HG03135 (cell line): ENCODE measurements at regions not wholly inside any gene's neighbourhood (a gene's known extent, or its start where the extent isn't known, plus 50 kb on each side); places are given as distances from the start of the nearest gene placed in this dataset.
"Not testable (repeated sequence)": the region's sequence is repeated elsewhere in the genome, so short reads cannot be mapped to it uniquely, and the experiment has no call there.

Experiments
- ATAC-seq: cut with Tn5 transposase; IDR thresholded peaks from one replicate; pipeline ENCODE4 v1.9.1; 2021; ENCODE audit warnings: mild to moderate bottlenecking, moderate library complexity; ENCODE audit not compliant: unreplicated experiment

- no peak for ATAC-seq
These were observed 278.9 kb downstream of the RWDD3 start for GRCh38 chr1:95512925-95513324.

DNA sequence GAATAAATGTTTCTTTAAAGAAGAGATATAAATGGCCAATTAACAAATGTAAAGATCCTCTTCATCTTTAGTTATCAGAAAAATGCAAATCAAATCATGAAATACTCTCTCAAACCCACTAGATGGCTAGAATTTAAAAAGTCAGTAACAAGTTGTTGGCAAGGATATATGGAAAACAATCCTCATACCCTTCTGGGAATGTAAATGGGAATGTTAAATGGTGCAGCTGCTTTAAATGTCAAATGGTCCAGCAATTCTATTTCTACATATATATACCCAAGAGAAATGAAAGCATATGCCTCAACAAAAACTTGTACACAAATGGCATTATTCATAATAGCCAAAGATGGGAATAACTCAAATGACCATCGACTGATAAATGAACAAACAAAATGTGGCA lies 283.5 kb downstream of the RWDD3 start:
- ATAC-seq: no peak

GRCh38 chr1:95518310-95518709 lies 284.3 kb downstream of the RWDD3 start:
- ATAC-seq: no peak

- ATAC-seq: no peak
These were observed 286.4 kb downstream of the RWDD3 start for GRCh38 chr1:95520390-95520789.

DNA sequence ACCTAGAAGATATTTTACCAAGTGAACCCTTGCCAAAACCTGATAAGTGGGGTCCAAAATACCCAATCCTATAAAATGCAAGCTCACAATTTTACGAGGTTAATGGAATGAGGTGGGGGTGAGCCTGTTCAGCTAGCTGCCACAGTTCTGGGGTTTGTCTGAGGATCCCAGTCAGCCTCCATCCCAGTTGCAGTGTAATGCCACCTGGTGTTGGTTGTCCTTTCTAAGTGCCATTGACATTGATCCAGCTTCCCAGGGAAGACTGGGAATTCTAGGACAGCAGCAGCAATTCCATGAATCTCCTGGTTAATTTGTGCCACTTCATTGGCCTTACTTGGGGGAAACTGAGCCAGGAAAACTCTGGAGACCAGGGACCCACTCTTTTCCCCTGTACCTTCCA lies 298.3 kb downstream of the RWDD3 start:
- no peak for ATAC-seq

- no peak for ATAC-seq
These were observed 301.0 kb downstream of the RWDD3 start for GRCh38 chr1:95534985-95535384.

- ATAC-seq: no peak
These were observed 301.6 kb downstream of the RWDD3 start for GRCh38 chr1:95535614-95536013.

DNA sequence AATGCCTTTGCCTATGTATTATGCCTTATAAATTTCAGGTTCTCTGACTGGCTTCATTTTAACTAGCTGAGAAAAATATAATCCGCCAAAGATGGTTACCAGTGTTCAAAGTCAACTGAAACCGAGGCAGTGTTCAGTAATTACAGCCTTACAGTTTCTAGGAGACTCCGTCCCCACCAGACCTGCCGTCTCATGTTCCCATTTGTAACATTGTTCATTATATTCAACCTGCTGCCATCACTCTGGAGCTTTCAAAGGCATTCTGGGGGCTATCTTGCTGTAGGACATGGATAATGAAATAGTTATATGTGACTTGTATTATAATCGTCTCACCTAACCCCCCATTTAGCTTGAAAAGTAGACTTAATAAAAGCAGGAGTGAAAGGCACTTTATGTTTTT lies 302.5 kb downstream of the RWDD3 start:
- no peak for ATAC-seq

DNA sequence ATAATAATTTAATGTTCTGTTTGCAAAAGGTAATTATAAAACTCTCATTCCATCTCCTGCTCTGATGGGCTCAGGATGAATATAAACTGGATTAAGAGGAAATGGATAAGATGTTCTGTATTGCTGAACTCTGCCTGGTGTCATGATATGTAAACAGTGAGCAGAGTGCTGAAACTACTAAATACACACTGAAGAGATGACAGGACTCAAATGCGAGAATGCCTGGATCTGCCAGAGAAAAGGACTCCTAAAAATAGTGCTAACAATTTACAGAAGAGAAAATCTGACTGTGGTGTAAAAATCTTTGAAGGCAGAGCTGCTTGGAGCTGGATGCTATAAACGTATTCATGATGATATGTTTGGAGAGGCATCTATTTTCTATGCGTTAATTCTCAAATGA lies 303.2 kb downstream of the RWDD3 start:
- ATAC-seq: no peak

DNA sequence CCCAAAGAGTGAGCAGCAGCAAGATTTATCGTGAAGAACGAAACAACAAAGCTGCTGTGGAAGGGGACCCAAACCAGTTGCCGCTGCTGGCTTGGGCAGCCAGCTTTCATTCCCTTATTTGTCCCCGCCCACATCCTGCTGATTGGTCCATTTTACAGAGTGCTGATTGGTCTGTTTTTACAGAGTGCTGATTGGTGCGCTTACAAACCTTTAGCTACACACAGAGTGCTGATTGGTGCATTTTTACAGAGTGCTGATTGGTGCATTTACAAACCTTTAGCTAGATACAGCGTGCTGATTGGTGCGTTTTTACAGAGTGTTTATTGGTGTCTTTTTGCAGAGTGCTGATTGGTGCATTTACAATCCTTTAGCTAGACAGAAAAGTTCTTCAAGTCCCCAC lies 304.2 kb downstream of the RWDD3 start:
- ATAC-seq: not testable (repeated sequence)

DNA sequence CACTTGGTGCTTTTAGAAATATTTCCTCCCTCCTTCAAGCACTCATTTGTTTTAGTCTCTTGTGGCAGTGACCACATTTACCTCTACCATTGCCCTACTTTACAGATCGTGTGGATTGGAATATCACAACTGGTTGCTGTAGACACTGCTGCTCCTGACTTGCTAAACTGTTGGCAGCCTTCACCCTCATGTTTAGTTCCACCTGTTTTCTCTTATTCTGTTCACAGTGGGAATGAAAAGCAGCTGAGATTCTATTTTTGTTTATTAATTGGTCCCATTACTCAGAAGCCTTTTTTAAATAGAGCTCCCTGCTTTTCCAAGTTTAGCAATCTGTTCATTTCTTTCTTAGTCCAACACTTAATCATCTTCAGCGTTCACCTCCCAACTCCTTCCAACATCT lies 308.9 kb downstream of the RWDD3 start:
- ATAC-seq: no peak

DNA sequence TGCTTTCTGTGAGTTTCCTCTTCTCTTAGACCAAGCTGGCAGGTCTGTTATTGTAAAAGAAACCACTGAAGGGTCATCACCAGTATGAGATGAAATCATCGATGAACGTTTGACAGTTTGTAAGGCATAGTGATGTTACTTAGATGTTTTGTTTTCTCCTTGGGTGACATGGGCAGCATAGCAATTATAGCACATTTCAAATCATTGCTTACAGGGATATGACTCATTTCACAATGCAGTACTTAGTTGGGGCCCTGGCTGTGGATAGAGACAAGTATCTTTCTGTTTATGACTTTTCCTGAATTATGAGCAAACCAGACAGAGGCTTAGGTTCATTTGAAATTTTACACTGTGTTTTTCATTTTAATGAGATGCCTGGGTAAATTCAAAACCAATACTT lies 313.0 kb downstream of the RWDD3 start:
- no peak for ATAC-seq

DNA sequence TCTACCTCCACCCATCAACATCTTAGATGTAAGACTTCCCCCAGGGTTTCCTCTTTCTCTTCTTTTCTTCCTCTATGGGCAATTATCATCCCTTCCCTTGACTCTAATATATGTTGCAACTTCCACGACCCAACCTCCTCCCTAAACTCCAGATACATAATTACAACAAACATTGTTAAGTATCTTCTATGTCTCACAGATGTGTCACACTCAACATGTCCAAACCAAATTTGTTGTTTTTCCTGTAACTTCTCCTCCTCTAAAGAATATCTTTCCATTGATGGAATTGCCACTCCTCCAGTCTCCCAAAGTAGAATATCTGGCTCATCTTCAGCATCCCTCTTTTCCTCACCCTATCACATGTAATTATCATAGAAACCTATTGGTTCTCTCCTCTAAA lies 314.2 kb downstream of the RWDD3 start:
- ATAC-seq: no peak

DNA sequence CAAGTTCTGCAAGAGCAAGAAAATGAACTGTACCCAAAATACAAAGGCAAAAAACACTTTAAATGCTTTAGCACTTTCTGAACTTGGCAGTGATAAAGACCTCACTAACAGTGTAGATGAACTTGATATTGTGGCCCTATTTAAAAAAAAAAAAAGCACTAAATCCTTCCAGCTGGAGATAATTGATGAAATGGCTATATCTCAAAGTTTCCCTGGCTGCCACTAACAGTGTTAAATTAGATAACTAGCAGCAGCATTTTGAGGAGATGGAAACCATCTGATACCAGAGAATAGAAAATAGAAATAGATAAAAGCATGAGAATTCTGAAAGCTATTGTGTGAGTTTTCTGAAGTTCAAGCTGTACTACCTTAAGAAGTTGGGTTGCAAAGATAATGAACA lies 317.2 kb downstream of the RWDD3 start:
- ATAC-seq: no peak

DNA sequence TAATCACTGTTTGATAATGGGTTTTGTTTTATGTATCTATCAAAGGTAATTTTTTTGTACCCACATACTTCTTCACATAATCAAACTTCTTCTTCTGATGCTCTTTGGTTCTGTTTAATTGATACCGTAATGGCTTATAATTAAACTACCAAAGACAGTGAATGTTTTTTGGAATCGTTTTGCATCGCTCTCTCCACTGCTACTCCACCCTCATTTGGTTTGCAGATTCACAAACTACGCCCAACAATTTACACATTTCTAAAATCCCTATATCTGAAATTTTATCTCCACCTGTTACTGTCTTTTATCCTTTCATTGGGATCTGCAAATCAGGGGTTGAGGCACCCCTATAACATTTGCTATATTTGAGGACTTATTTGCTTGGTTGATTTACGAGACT lies 319.6 kb downstream of the RWDD3 start:
- ATAC-seq: no peak

DNA sequence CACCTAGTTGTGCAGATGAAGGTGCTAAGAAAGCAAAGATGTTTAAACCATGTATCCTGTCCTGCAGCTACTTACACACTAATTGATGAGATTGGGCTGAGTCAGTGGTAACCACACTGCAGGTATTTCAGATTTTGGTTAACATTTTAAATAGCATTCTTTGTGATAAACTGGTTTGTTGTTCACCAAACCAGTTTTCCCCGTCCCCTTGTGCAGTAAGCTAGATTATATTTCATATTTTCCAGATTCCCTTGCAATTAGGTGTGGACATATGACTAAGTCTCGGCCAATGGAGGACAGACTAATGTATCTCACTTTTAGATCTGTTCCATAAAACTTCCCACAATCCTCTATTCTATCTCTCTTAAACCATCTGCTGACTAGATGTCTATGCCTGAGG lies 320.4 kb downstream of the RWDD3 start:
- no peak for ATAC-seq

GRCh38 chr1:95558791-95559190 lies 324.8 kb downstream of the RWDD3 start:
- no peak for ATAC-seq

DNA sequence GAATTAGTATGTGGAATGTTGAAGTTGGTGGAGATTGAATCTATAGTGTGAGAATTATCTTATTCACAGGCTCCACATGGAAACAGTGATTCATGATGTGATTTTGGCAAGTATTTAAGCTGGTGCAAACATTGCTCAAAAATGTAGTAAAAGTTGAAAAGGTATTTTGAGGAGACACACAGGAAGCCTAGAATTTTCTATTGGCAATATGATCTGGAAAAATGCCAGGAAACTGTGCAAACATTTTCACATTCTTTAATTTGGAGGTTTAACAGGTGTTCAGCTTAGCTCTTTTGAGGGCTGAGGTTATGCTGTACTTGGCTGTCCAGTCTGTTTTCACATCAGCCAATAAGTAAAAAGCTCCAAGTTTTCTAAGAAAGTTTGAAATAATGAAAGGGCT lies 327.3 kb downstream of the RWDD3 start:
- no peak for ATAC-seq

- no peak for ATAC-seq
These were observed 328.2 kb downstream of the RWDD3 start for GRCh38 chr1:95562230-95562629.

DNA sequence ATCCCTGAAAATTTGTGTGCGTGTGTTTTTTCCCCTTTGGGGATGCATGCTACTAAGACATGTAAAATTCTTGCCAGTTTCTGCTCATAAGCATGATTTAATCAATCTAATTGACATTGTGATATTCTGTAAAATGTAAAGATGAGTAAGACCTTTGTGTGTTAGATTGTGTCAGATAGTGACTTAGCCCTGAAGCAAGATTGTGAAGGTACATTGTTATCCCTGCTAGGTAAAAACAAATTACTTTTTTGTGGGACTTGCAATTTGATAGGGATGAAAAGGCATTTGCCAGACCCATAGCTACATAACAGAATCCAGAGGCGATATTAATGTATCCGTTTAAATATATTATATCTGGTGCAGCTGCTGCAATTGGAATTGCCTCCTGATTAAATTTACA lies 338.0 kb downstream of the RWDD3 start:
- ATAC-seq: no peak

DNA sequence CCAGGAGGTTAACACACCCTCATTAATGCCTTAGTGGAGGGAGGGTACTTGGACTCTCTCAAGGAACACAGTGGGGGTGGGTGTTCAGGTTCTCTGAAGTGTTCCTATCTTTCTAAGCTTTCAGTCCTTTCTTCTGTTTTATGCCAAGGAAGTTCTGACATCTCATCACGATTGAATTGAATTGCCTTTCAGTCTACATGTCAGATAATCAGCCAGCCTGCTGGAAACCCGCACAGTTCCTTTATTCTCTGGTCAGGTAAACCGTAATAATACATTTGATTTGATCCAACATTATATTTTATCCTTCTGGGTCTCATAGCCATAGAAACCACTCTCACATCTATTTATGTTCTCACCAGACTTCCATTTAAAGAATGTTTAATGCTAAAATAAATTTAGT lies 339.0 kb downstream of the RWDD3 start:
- ATAC-seq: no peak

- ATAC-seq: no peak
These were observed 341.3 kb downstream of the RWDD3 start for GRCh38 chr1:95575291-95575690.

DNA sequence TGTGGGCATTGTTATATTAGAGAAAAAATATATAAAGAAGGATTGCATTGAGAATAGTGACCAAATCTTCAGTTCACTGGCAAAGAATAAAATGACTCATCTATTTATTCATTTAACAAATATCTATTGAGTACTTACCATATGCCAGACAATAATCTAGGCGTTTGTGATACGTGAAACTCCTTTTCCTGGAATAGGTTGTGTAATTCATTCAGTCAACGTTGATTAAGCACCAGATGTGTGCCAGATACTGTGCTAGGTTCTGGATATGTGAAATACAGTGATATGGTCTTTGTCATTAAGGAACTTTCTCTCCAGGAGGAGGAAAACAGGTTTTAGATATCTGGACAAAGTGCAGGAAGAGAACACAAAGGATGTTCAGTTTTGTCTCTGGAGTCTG lies 344.5 kb downstream of the RWDD3 start:
- ATAC-seq: no peak

DNA sequence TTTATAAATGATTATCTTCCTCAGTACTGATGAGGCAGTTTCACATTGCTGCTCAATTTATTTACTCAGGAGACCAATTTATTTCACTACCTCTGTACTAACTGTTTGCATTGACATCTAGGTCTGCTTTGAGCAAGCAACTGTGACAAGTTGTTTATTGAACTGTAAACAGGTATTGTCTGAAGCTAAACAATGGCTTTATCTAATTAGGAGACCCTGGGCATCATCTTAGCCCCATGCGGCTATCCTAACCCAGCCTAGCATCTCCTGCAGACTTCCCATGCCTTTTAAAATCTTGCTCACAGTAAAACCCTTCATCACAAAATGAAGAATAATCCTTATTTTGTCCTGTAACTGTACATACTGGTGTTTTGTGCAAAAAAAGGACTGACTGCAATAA lies 348.2 kb downstream of the RWDD3 start:
- no peak for ATAC-seq
